Epithelial cell of proximal tubule (primary cell): ENCODE measurements at regions not wholly inside any gene's neighbourhood (a gene's known extent, or its start where the extent isn't known, plus 50 kb on each side); places are given as distances from the start of the nearest gene placed in this dataset.

Experiments used
- DNase-seq: peaks from one replicate; pipeline ENCODE4 v3.0.0-alpha.2; 2011; ENCODE audit warnings: low read depth
- H3K4me3 ChIP-seq: 2 replicates; pipeline ENCODE4 v1.5.1; 2011; ENCODE audit warnings: low read depth, mild to moderate bottlenecking, low read length
- CTCF ChIP-seq: conservative IDR thresholded peaks from 2 replicates; pipeline ENCODE4 v1.5.1; 2012; ENCODE audit warnings: low read depth, mild to moderate bottlenecking, low read length

- peak; percentile 31 for DNase-seq
- no peak overlapping the region for H3K4me3 ChIP-seq
- TF ChIP-seq CTCF, result peak; percentile 32
These were observed 241.0 kb downstream of the NSUN3 start for GRCh38 chr3:94303897-94304296.

GRCh38 chr3:94304954-94305353 lies 242.1 kb downstream of the NSUN3 start:
- no peak for DNase-seq
- TF ChIP-seq CTCF, result no peak
- no peak overlapping the region for H3K4me3 ChIP-seq

- no peak overlapping the region for H3K4me3 ChIP-seq
- TF ChIP-seq CTCF, result no peak
- no peak for DNase-seq
These were observed 243.2 kb downstream of the NSUN3 start for GRCh38 chr3:94305835-94306611.

DNA sequence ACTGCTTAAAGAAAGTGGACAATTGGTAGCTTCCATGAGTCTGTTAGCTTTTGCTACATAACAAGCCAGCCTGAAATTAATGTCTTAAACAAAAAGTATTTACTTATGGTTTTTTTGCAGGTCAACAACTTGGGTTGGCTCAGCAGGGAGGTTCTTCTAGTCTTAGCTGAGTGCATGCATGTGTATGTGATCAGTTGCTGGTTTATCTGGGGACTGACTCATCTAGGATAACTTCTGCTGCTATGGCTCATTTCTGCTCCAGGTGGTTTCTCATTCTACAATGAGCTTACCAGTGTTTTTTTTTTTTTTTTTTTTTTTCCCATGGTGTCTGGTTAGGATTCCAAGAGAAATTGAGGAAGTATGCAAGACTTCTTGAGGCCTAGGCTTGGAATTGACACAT lies 244.7 kb downstream of the NSUN3 start:
- TF ChIP-seq CTCF, result no peak
- no peak overlapping the region for H3K4me3 ChIP-seq
- peak; percentile 15 for DNase-seq

DNA sequence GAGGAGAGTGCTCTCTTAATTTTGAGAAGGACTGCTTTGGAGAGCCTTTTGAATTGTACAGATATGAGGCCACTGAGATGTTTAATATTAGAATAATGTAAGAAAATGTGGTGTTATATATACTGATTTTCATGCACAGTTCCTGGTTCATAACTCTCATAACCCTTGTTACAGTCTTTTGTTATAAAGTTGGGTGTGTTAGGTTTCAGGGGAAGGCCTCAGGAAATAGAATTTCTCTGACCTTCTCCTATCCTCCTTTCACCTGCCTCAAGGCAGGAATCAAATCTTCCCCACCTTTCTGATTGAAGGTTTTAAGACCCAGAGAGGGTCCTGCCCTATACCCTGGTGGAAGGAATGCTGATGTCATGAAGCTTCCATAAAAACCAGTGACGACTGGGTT lies 245.9 kb downstream of the NSUN3 start:
- DNase-seq, result no peak
- TF ChIP-seq CTCF, result peak; percentile 17
- no peak overlapping the region for H3K4me3 ChIP-seq

DNA sequence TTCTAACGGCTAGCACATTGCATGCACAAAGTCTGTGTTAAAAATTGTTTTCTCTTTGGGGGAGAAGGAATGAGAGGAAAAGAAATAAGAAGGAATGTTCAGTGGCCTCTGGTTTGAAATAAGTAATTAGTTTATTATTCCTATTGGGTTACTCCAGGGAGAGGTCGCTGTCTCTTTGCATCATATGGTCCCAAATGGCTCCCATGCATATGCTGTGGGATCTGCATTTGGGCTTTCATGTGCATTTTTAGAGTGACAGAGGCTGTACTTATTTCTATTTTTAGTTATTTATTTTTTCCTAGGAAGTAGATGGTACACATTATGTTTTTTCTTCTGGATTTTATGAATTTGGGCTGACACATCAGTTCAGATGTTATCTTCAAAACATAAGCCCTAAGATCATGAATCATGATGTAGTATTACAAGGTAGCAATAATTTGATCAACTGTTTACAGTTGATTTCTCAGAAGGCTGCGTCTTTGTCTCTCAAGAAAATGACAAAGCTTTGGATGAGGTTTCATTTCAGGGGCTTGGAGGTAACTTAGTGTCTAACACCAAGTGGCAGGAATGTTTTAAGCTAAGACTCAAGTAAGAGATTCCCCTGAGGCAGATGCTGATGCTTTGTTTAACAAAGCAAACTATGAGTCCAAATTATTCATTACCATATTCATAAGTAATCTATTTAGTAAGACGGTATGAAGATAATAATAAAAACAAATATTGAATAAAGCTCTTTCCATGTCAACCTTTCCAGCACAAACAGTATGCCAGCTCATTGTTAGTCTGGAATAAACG lies 247.7 kb downstream of the NSUN3 start:
- no peak for DNase-seq
- no peak overlapping the region for H3K4me3 ChIP-seq

More for the DNA sequence above, 247.7 kb downstream of the NSUN3 start:
- TF ChIP-seq CTCF, result no peak
